Endothelial cell of hepatic sinusoid (primary cell): ENCODE measurements at regions not wholly inside any gene's neighbourhood (a gene's known extent, or its start where the extent isn't known, plus 50 kb on each side); places are given as distances from the start of the nearest gene placed in this dataset.

Source experiments
- in situ Hi-C: cut with HindIII; loops from 2 replicates; pipeline ENCODE4 v1.10.0; 2017; ENCODE audit warnings: low sequenced_read_pairs

DNA sequence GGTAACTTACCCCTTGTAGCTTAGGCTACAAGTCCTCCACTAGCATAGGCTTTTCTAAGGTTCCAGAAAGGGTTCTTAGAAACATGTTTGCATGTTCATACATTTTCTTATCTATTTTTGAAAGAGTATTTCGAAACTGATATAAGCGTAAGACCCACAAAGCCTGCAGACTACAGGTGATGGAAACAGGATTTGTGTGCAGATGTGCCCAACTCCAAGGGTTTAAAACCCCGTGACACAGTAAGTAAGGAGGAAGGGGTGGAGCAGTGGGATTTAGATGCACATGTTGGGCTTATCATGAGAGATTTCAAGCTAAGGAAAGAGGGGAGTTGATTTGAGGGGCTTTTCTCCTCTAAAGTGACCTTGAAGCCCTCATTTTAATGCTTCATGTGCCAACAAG is 164.7 kb downstream of the LTN1 start:
- in situ Hi-C loops, result no loop called here

- in situ Hi-C loops, result no loop called here
Measured at GRCh38 chr21:28827422-28827821, 165.3 kb downstream of the LTN1 start.

DNA sequence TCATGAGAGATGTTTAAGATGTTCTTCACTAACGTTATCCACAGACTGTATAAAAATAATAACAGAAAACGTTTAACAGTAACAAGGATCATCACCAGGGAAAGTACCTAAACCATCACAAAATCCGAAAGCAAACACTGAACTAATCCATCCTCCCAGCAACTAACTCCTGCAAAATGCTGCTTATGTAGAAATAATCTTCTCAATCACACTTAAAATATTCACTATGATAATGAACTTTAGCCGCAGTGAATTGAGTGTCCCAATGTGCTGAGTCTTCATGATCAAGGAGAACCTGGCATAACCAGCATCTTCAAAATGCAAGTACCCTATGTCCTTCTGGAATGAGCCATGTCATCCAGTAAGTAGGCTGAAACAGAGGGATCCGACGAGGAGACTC is 166.1 kb downstream of the LTN1 start:
- in situ Hi-C loops, result no loop called here

DNA sequence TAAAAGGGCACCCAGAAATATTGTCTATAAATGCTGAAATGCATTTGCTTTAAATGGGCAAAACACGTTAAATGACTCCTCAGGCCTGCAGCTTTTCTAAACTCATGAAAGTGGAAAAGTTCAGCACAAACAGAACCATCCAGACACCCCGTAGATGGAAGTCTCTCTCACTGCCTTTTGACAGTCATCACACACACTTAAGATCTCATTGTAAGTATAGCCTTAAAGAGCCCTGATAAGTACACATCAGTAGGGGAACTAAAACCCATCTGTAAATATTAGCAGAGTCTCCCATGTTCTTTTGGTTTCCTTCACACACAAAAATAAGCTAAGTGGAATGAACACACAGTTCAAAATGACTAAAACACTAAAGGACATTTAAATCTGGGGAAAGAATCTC is 166.7 kb downstream of the LTN1 start:
- in situ Hi-C loops, result no loop called here

DNA sequence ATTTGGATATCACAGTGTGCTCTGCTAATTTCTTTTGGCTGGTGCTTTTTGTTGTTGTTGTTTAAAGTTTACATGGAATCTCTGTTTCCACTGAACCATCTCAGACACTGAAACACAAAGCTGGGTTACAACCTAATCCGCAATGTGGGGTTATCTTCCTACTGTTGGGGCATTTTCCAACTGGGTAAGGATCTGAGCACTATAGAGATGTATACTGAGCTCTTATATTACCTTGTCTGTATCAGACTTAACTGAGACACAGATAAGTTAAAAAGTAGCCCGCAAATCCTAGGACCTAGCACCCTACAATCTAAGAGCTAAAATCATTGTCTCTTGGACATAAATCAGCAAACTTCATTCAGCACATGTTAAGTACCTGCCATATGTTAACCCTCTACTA is 169.2 kb downstream of the LTN1 start:
- in situ Hi-C loops, result no loop called here

DNA sequence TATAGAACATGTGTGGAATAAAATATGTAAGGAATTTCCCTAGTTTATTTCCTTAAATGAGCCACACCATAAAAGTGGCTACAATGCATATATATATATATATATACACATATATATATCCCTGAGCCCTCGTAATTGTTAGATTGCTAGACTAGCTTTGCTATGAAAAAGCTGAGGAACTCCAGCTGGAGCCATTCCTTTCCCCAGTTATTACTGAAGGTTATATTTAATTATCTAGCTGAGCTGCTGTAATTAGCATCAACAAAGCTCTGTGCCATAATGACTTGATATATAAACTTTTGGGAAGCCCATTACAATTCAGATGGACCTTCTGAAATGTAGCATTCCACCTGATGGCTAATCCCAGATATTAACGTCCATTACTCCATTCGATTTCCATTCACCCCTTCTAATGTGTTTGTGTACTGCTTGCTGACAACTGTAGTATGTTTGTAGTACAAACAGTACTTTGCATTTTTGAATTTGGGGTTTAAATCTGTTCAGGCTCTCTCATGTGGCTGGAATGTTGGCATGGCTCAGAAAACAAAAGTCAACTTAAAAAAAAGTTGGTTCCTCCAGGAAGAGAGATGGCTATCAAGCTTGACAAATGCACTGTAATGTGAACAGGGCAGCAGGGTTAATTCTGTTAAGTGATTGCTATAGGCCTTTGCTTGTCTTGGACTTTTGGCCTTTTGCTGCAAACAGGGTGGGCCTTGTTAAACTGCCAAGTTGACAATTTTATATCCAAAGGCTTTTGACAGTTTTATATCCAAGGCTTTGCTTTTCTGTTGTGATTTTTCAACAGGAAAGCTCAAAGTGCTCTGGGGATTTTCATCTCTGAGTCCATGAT is 170.0 kb downstream of the LTN1 start:
- in situ Hi-C loops, result no loop called here

GRCh38 chr21:28822123-28822399 is 170.6 kb downstream of the LTN1 start:
- in situ Hi-C loops, result no loop called here

GRCh38 chr21:28821276-28822122 is 171.2 kb downstream of the LTN1 start:
- in situ Hi-C loops, result no loop called here

DNA sequence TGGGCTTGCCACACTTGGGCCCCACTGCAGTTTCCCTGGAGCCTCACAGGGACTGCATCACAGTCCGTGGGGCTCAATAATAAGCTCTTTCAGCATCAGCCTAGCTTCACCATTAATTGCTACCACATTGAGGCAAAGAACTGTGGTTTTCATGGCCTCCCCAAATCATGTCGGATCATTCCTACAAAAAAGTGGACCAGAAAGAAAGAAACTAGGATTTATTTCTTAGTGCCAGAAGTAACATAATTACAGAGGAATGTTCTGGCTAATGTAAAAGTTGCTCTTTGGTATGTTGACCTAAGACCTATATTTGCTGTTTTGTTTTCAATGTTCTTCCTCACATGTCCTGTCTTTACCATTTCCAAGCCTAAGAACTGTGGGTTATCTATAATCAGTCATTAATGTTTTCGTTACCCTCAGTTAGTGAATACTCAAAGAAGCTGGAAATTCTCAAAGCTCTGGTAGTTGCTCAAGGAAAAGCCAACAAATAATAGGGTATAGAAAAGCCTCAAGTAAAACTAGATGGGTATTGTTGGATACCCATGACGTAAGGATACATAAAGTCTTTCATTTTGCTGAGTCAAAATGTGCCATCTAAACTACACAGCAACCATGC is 173.9 kb downstream of the LTN1 start:
- in situ Hi-C loops, result no loop called here

DNA sequence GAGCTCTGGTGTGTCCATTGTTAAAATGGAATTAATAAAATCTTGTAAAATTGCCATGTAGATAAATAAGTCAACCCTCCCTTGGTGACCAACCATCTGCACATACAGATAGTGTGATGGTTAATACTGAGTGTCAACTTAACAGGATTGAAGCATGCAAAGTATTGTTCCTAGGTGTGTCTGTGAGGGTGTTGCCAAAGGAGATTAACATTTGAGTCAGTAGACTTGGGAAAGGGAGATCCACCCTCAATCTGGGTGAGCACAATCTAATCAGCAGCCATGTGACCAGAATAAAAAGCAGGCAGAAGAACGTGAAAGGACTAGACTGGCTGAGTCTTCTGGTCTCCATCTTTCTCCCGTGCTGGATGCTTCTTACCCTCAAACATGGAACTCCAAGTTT is 174.8 kb downstream of the LTN1 start:
- in situ Hi-C loops, result no loop called here

DNA sequence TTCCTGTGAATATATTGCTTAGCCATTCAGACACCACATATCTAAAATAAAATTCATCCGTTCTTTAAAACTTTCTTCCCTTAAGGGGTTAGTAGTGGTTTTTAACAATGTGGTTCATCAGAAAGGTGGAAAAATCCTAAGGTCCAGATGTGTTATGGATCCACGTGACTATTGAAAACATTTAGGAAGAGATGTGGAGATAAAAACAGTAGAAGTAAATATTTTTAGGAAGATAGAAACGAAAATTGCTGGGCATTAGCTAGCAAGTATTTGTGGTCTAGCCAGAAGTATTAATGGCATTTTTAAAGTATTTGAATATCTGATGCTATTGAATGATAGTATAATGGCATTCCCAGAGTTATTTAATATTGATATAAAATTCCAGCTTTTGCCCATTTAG is 180.8 kb downstream of the LTN1 start:
- in situ Hi-C loops, result loop anchor here (5.0 kb wide), 1 partner anchor 80 kb away; no protein-coding TSS in a partner anchor

GRCh38 chr21:28810826-28811524 is 181.7 kb downstream of the LTN1 start:
- in situ Hi-C loops, result loop anchor here (5.0 kb wide), 1 partner anchor 79 kb away; no protein-coding TSS in a partner anchor

- in situ Hi-C loops, result no loop called here
Measured at GRCh38 chr21:28805885-28806284, 186.8 kb downstream of the LTN1 start.

DNA sequence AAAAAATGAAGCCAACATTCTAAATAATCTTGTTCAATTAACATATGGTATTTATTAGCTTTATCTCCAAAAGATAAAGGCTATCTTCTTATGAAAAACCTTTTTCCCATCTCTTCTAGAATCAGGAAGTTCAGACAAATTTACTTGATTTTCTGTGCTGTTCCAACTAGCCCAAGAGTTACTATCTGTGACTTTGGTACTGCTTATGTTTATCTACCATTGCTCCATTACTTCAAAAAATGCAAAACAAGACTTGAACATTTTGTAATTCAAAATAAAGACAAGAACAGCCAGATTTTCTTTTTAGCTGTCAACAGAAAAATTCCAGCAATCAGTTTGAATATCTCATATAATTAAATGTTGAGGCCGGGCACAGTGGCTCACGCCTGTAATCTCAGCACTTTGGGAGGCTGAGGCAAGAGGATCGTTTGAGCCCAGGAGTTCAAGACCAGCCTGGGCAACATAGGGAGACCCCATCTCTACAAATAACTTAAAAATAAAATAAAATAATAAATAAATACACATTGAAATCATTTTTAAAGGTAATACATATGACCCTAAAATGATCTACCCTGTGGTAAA is 188.5 kb downstream of the LTN1 start:
- in situ Hi-C loops, result no loop called here

DNA sequence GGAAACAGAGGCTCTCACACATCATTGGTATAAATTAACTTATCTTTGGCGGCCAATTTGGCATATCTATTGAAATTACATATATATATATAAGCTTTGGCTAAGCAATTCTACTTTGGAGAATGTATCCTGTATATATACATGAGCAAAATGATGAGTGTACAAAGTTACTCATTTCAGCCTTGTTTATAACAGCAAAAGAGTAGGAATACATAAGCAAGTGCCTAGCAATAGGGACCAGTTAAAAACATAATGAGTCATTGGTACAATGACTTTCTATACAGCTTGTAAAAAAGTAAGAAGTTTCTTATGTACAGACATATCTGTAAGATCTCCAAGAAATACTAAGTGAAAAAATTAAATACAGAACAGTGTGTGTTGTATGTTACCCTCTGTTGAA is 190.8 kb downstream of the LTN1 start:
- in situ Hi-C loops, result no loop called here

GRCh38 chr21:28799926-28800325 is 192.8 kb downstream of the LTN1 start:
- in situ Hi-C loops, result no loop called here

- in situ Hi-C loops, result no loop called here
Measured at GRCh38 chr21:28798798-28799197, 193.9 kb downstream of the LTN1 start.

DNA sequence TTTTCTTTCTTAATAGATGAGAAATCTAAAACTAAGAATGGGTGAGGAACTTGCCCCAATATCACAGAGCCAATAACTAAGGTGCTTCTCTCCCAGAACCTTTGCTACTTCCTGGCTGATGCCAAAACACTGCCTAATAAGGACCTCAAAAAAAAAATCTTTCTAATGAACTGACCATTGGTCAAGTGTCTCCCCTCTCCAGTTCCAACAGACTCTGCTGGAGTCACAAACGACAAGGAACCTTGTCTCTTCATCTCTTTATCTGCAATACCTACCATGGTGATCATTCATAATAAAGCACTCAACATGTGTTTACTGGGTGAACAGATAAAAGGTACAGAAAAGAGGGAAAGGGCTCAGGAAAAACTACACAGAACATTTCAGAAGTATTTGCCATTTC is 197.4 kb downstream of the LTN1 start:
- in situ Hi-C loops, result no loop called here

- in situ Hi-C loops, result no loop called here
Measured at GRCh38 chr21:28794371-28794851, 198.3 kb downstream of the LTN1 start.

DNA sequence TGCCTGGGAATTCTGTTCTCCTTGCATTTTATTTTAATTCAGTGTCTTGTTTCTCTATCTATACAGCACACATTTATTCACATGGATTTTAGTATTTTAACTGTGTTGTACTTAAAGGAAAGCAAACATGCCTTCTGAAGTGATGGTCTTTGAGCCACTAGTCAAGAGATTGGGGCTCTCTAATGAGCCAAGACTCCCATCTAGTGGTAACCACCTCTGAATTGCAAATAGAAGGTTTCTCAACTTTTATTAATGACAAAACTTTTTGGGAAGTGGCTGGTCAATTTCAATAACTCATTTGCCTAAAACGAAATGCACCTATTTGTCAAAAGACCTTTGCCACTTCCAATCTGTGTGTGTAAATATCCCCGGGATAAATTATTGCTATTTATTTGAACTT is 199.6 kb downstream of the LTN1 start:
- in situ Hi-C loops, result no loop called here
